ENCODE measurements at regions not wholly inside any gene's neighbourhood (a gene's known extent, or its start where the extent isn't known, plus 50 kb on each side); places are given as distances from the start of the nearest gene placed in this dataset.

DNA sequence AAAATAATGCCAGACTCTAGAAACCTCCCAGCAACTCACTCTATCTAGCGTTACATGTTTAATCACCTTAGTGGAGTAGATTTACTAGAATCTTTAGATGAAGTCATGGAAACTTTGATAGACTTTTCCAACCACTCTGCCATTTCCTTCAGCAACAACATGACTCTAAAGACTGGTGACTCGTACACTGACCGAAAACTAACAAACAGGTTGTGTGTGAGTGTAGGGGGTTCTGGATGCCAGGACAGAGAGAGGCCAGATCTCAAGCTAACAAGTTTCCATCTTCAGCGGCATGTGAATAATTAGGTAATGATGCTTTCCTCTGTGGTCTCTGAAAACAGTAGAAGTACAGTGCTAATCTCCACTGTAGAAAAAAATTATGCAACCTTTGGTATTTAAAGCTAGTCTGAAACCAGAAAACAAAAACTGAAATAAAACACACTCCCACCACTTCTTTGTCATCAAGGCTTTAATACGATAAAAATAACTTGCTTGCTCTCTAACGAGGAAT, 286.4 kb downstream of the PRDM5 start:
- no peak for TF ChIP-seq POLR2A (IDR thresholded peaks at IDR 0.05)
- TF ChIP-seq, protein P1, sequence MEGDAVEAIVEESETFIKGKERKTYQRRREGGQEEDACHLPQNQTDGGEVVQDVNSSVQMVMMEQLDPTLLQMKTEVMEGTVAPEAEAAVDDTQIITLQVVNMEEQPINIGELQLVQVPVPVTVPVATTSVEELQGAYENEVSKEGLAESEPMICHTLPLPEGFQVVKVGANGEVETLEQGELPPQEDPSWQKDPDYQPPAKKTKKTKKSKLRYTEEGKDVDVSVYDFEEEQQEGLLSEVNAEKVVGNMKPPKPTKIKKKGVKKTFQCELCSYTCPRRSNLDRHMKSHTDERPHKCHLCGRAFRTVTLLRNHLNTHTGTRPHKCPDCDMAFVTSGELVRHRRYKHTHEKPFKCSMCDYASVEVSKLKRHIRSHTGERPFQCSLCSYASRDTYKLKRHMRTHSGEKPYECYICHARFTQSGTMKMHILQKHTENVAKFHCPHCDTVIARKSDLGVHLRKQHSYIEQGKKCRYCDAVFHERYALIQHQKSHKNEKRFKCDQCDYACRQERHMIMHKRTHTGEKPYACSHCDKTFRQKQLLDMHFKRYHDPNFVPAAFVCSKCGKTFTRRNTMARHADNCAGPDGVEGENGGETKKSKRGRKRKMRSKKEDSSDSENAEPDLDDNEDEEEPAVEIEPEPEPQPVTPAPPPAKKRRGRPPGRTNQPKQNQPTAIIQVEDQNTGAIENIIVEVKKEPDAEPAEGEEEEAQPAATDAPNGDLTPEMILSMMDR (IDR thresholded peaks at IDR 0.05) = no peak
- 66% methylated on average over 6 of the region's 6 CpGs for WGBS (ENCODE audit: insufficient coverage, low coverage, low lambda C conversion rate, missing lambda C conversion rate)
- DNase-seq (no peak), ATAC-seq (no peak)
- Histone ChIP-seq H3K36me3 (no peaks in the 10 kb centered on the region), H3K4me1 (no peaks in the 10 kb centered on the region), H3K27ac (no peak overlapping the region), H3K27me3 (no peaks in the 10 kb centered on the region), H3K9me3 (no peaks in the 10 kb centered on the region), H3K4me3 (no peak overlapping the region)
- intact Hi-C loops (cut with DNase I) = no loop called here

DNA sequence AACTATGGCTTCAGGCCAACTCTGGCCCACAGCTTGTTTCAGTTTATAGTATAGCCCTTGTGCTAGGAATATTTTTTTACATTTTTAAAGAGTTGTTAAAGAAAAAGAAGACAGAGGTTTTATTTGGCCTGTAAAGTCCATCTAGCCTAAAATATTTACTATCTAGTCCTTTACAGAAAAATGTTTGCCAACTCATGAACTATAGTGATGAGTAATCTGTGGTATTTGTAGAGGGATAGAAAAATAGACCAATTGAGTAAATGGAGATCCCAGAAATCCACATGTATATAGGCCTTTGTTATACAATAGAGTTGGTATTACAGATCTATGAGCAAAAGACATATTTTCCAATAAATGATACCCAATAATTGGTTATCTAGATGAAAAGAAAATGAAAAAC, 288.7 kb downstream of the PRDM5 start:
- TF ChIP-seq, protein P1 (IDR thresholded peaks at IDR 0.05) = no peak
- no peak for TF ChIP-seq POLR2A (IDR thresholded peaks at IDR 0.05)
- intact Hi-C loops (cut with DNase I) = no loop called here

DNA sequence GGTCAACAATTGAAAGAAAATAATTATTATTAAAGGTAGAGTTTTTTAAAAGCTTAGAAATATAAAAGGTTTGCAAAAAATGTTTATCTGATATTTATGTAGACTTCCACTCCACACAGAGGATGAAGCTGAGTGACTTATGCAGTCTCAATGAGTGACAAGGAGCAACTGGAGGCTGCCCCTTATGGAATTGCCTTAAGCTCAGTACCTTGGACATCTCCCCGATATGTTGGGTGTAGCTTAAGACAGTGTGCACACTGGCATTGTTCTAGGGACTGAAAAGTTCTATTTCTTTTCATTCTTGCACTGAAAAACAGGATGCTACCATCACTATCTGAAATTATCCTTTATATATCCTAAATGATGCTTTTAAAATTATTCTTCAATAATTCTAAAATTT, 292.1 kb downstream of the PRDM5 start:
- H3K9me3 ChIP-seq = no peaks in the 10 kb centered on the region
- H3K36me3 ChIP-seq = no peaks in the 10 kb centered on the region
- no peak overlapping the region for H3K27ac ChIP-seq
- no peaks in the 10 kb centered on the region for H3K27me3 ChIP-seq
- TF ChIP-seq POLR2A (IDR thresholded peaks at IDR 0.05) = no peak
- TF ChIP-seq, protein P1 (IDR thresholded peaks at IDR 0.05) = no peak
- ATAC-seq (no peak), DNase-seq (no peak)
- H3K4me3 ChIP-seq = no peak overlapping the region
- intact Hi-C loops (cut with DNase I) = no loop called here
- 38% methylated on average over 1 of the region's 1 CpG for WGBS (ENCODE audit: insufficient coverage, low coverage, low lambda C conversion rate, missing lambda C conversion rate)
- H3K4me1 ChIP-seq = no peaks in the 10 kb centered on the region

More for the DNA sequence above, 288.7 kb downstream of the PRDM5 start:
- Histone ChIP-seq H3K9me3 (no peaks in the 10 kb centered on the region), H3K4me1 (no peaks in the 10 kb centered on the region), H3K4me3 (no peak overlapping the region), H3K27ac (no peak overlapping the region), H3K36me3 (no peaks in the 10 kb centered on the region), H3K27me3 (no peaks in the 10 kb centered on the region)
- no peak for ATAC-seq
- DNase-seq = no peak

DNA sequence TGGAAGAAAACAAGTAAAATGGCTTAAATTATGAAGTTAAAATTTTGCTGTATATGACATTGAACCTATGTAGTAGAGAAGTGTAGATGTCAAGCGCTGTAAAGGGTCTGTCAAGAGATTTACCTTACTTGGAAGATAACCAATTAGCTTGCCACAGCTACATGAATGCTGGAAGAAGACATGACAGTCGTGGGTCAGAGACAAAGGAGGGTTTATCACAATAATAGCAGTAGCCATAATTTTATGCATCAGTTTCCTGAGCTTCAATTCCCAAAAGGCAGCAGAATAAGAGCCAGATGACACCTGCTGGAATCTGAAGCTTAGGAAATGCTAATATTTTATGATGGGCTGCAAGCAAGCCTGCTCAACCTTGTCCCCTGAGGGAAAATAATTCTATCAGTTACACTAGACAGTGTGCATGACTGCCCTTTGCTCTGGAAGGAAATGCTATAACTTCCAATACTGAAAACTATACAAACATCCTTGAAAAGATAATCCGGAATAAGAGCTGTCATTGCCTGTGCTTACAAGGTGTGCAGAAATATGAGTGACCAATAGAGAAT, 292.9 kb downstream of the PRDM5 start:
- DNase-seq = no peak
- H3K27ac ChIP-seq = no peak overlapping the region
- H3K4me1 ChIP-seq = no peaks in the 10 kb centered on the region
- TF ChIP-seq, protein P1 (IDR thresholded peaks at IDR 0.05) = no peak
- no peak for TF ChIP-seq POLR2A (IDR thresholded peaks at IDR 0.05)
- H3K27me3 ChIP-seq = no peaks in the 10 kb centered on the region
- ATAC-seq = no peak
- 51% methylated on average over 3 of the region's 3 CpGs for WGBS (ENCODE audit: insufficient coverage, low coverage, low lambda C conversion rate, missing lambda C conversion rate)
- no peaks in the 10 kb centered on the region for H3K9me3 ChIP-seq
- no peaks in the 10 kb centered on the region for H3K36me3 ChIP-seq
- no peak overlapping the region for H3K4me3 ChIP-seq
- intact Hi-C loops (cut with DNase I) = no loop called here

DNA sequence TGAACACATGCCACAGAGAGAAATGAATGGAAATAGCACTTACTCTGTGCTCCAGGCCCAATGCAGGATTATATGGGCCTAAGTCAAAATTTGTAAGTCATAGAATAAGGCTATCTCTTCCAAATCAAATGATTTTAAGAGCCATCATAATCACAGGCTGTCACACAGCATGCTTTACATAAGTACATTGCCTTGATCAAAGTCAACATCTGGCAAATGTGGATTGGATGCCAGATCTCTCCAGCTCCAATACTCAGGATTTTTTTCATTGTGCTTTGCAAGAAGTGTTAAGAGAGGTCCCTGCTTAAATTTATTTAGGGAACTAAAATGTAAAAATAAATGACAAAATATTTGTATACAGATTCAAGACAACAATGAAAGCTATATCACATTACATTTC, 299.9 kb downstream of the PRDM5 start:
- Histone ChIP-seq H3K4me3 (no peak overlapping the region), H3K36me3 (no peaks in the 10 kb centered on the region), H3K9me3 (no peaks in the 10 kb centered on the region), H3K27me3 (no peaks in the 10 kb centered on the region), H3K4me1 (no peaks in the 10 kb centered on the region), H3K27ac (no peak overlapping the region)
- intact Hi-C loops (cut with DNase I) = no loop called here
- DNase-seq = no peak
- no peak for ATAC-seq
- no peak for TF ChIP-seq POLR2A (IDR thresholded peaks at IDR 0.05)
- TF ChIP-seq, protein P1 (IDR thresholded peaks at IDR 0.05) = no peak

Data from right lobe of liver (tissue), 6 donors.